ENCODE measurements at regions not wholly inside any gene's neighbourhood (a gene's known extent, or its start where the extent isn't known, plus 50 kb on each side); places are given as distances from the start of the nearest gene placed in this dataset.

DNA sequence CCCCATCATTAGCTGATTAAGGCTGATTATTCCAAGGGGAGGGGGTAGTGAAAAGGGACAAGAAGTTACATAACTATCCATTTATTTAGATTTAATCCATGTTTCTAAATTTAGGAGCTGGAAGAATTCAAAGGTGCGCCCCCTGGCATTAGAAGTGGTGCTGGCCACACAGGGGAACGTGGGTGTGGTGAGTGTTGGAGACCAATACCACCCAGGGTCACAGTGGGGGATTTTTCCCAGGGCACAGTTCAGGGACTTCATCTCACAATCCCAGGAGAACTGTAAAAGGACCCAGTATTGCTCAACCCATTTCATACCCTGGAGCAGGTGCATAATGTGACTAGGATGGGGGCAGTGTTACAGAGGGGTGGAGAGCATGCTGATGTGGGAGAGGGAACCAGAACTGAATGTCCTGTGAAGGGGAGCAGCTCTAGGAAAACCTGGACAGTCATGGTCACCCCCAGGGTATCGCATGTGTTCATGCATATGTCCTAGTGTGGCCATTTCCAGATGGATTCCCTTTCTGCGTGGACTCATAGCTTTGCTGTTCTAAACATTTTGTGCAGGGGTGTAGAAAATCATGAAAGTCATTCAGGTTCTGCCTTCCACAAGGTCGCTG, 110.3 kb downstream of the LSM3 start:
- Histone ChIP-seq H3K9me1 (ENCODE audit: insufficient read depth, low read length) (0 out of 2 replicates have a peak, but pooled peaks cover 2% of the 10 kb centered on the region), H3K23ac (ENCODE audit: low read depth, low read length) (no peak overlapping the region), H4K8ac (ENCODE audit: low read depth in 2 of 2, low read length in 2 of 2) (no peak overlapping the region), H3K14ac (replicated peaks; ENCODE audit: low read depth, low read length) (no peak overlapping the region), H3K18ac (ENCODE audit: low read depth, low read length) (no peak overlapping the region; the same call in 1 of the 2 replicates), H3K4me3 (ENCODE audit: insufficient read depth, low read depth, low read length) (no peak overlapping the region), H2AFZ (replicated peaks; ENCODE audit: low read length, poor library complexity) (no peak overlapping the region), H3K4me2 (ENCODE audit: low read depth, low read length) (no peak overlapping the region), H2BK20ac (ENCODE audit: low read depth, low read length) (no peak overlapping the region), H3K9me3 (ENCODE audit: control insufficient read depth, insufficient read depth, low read length) (no peaks in the 10 kb centered on the region), H4K5ac (ENCODE audit: low read depth, low read length) (no peak overlapping the region), H3K56ac (ENCODE audit: extremely low read depth, insufficient read depth, low read length) (no peak overlapping the region), H2BK120ac (ENCODE audit: low read depth, low read length) (no peak overlapping the region), H2AK5ac (ENCODE audit: low read depth, low read length) (no peak overlapping the region), H4K20me1 (ENCODE audit: insufficient read depth, low read length) (no peaks in the 10 kb centered on the region), H3K79me1 (ENCODE audit: low read depth in 1 of 2, low read length in 2 of 2) (no peaks in the 10 kb centered on the region), H3K9ac (ENCODE audit: low read depth, low read length) (no peak overlapping the region), H3K27me3 (ENCODE audit: control insufficient read depth, insufficient read depth, low read length) (peaks cover 7% of the 10 kb centered on the region), H2BK15ac (ENCODE audit: low read depth, low read length) (no peak overlapping the region), H3K27ac (ENCODE audit: insufficient read depth, low read length) (no peak overlapping the region), H2BK5ac (ENCODE audit: low read depth, low read length, poor library complexity, severe bottlenecking) (no peak overlapping the region), H2AK9ac (replicated peaks; ENCODE audit: low read depth, low read length, poor library complexity) (no peak overlapping the region), H4K91ac (ENCODE audit: insufficient read depth, low read depth, low read length) (no peak overlapping the region), H3K4ac (ENCODE audit: low read depth, low read length) (no peak overlapping the region), H3K4me1 (ENCODE audit: control insufficient read depth, insufficient read depth, low read length) (peaks cover 8% of the 10 kb centered on the region; the same call in 1 of the 2 replicates), H3K36me3 (ENCODE audit: control insufficient read depth, insufficient read depth, low read length) (no peaks in the 10 kb centered on the region)
- dilution Hi-C loops (cut with HindIII; ENCODE audit: low sequenced_read_pairs, unreplicated experiment): no loop called here
- no TSS peak for BruUV-seq (replicated peaks)
- ChIA-PET POLR2A (ENCODE audit: unreplicated experiment) (no interaction called here), CTCF (interaction anchor here (1.3 to 1.4 kb wide), 3 partner anchors 12 to 28 kb away, joined by 3 to 6 read pairs (median 5); no protein-coding TSS in a partner anchor)
- DNase-seq (no peak), ATAC-seq (ENCODE audit: low read depth) (no peak)
- TF ChIP-seq, protein P1, sequence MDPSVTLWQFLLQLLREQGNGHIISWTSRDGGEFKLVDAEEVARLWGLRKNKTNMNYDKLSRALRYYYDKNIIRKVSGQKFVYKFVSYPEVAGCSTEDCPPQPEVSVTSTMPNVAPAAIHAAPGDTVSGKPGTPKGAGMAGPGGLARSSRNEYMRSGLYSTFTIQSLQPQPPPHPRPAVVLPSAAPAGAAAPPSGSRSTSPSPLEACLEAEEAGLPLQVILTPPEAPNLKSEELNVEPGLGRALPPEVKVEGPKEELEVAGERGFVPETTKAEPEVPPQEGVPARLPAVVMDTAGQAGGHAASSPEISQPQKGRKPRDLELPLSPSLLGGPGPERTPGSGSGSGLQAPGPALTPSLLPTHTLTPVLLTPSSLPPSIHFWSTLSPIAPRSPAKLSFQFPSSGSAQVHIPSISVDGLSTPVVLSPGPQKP (IDR thresholded peaks at IDR 0.05; ENCODE audit: borderline replicate concordance, low read depth, low read length): no peak
- TF ChIP-seq MAZ (IDR thresholded peaks at IDR 0.05; ENCODE audit: borderline replicate concordance, low read depth, low read length) (no peak), RCOR1 (IDR thresholded peaks at IDR 0.05; ENCODE audit: insufficient replicate concordance, low read length) (no peak), CEBPB (IDR thresholded peaks at IDR 0.05; ENCODE audit: low read depth, low read length) (no peak), USF2 (IDR thresholded peaks at IDR 0.05; ENCODE audit: low read depth, low read length) (no peak), POLR2A (IDR thresholded peaks at IDR 0.05; ENCODE audit: low read depth, low read length) (no peak), SMC3 (IDR thresholded peaks at IDR 0.05; ENCODE audit: low read depth, low read length) (no peak), BHLHE40 (IDR thresholded peaks at IDR 0.05; ENCODE audit: low read depth, low read length) (no peak), MXI1 (IDR thresholded peaks at IDR 0.05; ENCODE audit: borderline replicate concordance, low read depth, low read length) (no peak), FOS (IDR thresholded peaks at IDR 0.05; ENCODE audit: low read depth, low read length) (no peak), RFX5 (IDR thresholded peaks at IDR 0.05; ENCODE audit: low read depth, low read length) (no peak), NFE2L2 (IDR thresholded peaks at IDR 0.05; ENCODE audit: low read depth, low read length) (no peak), MAFK (IDR thresholded peaks at IDR 0.05; ENCODE audit: low read depth, low read length) (no peak), CHD1 (IDR thresholded peaks at IDR 0.05; ENCODE audit: low read depth, low read length) (no peak), RAD21 (IDR thresholded peaks at IDR 0.05; ENCODE audit: low read length) (no peak), CTCF (conservative IDR thresholded peaks at IDR 0.05; ENCODE audit: low read depth, low read length) (no peak)
- in situ Hi-C loops (cut with MboI; ENCODE audit: low sequenced_read_pairs): no loop called here
- no CpG with 5 or more reads among the region's 5 CpGs for WGBS, 2 experiments (ENCODE audit: extremely low coverage in 2 of 2, insufficient read length in 1 of 2)
- intact Hi-C loops (cut with micrococcal nuclease): loop anchor here (1.0 to 2.0 kb wide), 2 partner anchors 37 to 78 kb away; no protein-coding TSS in a partner anchor
